ENCODE measurements at regions not wholly inside any gene's neighbourhood (a gene's known extent, or its start where the extent isn't known, plus 50 kb on each side); places are given as distances from the start of the nearest gene placed in this dataset.

DNA sequence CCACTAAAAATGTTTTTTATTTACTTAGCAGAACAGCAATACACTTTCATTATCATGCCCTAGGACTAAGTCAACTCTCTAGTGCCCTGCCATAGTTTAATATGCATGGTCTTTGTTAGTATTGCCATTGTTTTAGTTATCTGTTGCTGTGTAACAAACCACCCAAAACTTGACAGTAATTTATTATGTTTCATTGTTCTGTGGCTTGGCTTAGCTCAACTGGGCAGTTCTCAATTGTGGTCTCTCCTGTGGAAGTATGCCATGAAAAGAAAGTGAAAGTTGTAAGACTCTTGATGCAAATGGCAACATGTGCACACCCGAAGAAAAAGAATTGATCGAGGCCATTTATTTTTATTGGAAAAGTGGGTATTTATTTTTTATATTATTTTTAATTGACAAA, 206.3 kb upstream of the KCTD3 start:
- no peaks in the 10 kb centered on the region for H3K27me3 Mint-ChIP-seq (ENCODE audit: low read depth, unreplicated experiment)
- H3K27ac Mint-ChIP-seq (ENCODE audit: unreplicated experiment), result no peak overlapping the region
- Histone ChIP-seq H3K36me3 (ENCODE audit: insufficient read depth, low read length) (no peaks in the 10 kb centered on the region), H3K9me3 (ENCODE audit: insufficient read depth, low read depth, low read length) (no peaks in the 10 kb centered on the region), H3K4me2 (ENCODE audit: low read length) (no peak overlapping the region), H3K79me2 (ENCODE audit: insufficient read depth, low read length) (no peaks in the 10 kb centered on the region), H2AFZ (ENCODE audit: low read depth, low read length) (no peak overlapping the region), H3K27ac (ENCODE audit: low read depth, low read length) (no peak overlapping the region), H3K4me3 (ENCODE audit: insufficient read depth, low read depth, low read length) (no peak overlapping the region), H4K20me1 (ENCODE audit: insufficient read depth, low read length) (no peaks in the 10 kb centered on the region), H3K27me3 (ENCODE audit: insufficient read depth, low read length) (no peaks in the 10 kb centered on the region), H3K9ac (ENCODE audit: low read length) (no peak overlapping the region), H3K4me1 (ENCODE audit: insufficient read depth, low read length) (no peaks in the 10 kb centered on the region)
- TF ChIP-seq, protein P1, sequence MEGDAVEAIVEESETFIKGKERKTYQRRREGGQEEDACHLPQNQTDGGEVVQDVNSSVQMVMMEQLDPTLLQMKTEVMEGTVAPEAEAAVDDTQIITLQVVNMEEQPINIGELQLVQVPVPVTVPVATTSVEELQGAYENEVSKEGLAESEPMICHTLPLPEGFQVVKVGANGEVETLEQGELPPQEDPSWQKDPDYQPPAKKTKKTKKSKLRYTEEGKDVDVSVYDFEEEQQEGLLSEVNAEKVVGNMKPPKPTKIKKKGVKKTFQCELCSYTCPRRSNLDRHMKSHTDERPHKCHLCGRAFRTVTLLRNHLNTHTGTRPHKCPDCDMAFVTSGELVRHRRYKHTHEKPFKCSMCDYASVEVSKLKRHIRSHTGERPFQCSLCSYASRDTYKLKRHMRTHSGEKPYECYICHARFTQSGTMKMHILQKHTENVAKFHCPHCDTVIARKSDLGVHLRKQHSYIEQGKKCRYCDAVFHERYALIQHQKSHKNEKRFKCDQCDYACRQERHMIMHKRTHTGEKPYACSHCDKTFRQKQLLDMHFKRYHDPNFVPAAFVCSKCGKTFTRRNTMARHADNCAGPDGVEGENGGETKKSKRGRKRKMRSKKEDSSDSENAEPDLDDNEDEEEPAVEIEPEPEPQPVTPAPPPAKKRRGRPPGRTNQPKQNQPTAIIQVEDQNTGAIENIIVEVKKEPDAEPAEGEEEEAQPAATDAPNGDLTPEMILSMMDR (IDR thresholded peaks at IDR 0.05; ENCODE audit: insufficient read depth, low read depth, low read length), result no peak
- TF ChIP-seq EZH2 (IDR thresholded peaks at IDR 0.05; ENCODE audit: insufficient read depth, low read length), result no peak
- peaks cover 2% of the 10 kb centered on the region for H3K9me3 Mint-ChIP-seq (ENCODE audit: unreplicated experiment)
- H3K36me3 Mint-ChIP-seq (ENCODE audit: low read depth, unreplicated experiment), result no peaks in the 10 kb centered on the region
- H3K4me3 Mint-ChIP-seq (ENCODE audit: unreplicated experiment), result no peak overlapping the region
- H3K4me1 Mint-ChIP-seq (ENCODE audit: low read depth, unreplicated experiment), result no peaks in the 10 kb centered on the region
- FAIRE-seq, result no peak
- peak; percentile 51 for DNase-seq (ENCODE audit: low read depth)

DNA sequence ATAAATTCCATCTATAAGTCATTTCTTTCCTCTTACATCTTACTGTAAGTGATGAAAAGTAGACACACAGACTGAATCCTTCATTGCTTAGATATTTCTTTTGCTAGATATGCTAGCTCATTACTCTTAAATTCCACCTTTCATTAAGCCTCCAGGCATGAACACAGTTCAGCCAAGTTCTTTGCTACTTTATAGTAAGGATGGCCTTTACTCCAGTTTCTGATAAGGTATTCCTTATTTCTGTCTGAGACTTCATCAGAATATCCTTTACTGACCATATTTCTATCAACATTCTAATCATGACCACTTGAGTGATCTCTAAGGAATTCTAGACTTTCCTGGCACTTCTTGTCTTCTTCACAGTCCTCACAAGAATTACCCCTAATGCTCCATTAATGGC, 191.7 kb upstream of the KCTD3 start:
- Mint-ChIP-seq H3K36me3 (ENCODE audit: low read depth, unreplicated experiment) (no peaks in the 10 kb centered on the region), H3K4me3 (ENCODE audit: unreplicated experiment) (no peak overlapping the region), H3K9me3 (ENCODE audit: unreplicated experiment) (no peaks in the 10 kb centered on the region), H3K27ac (ENCODE audit: unreplicated experiment) (no peak overlapping the region), H3K27me3 (ENCODE audit: low read depth, unreplicated experiment) (peaks cover 7% of the 10 kb centered on the region), H3K4me1 (ENCODE audit: low read depth, unreplicated experiment) (no peaks in the 10 kb centered on the region)
- Histone ChIP-seq H3K9me3 (ENCODE audit: insufficient read depth, low read depth, low read length) (no peaks in the 10 kb centered on the region), H3K36me3 (ENCODE audit: insufficient read depth, low read length) (no peaks in the 10 kb centered on the region), H3K4me1 (ENCODE audit: insufficient read depth, low read length) (no peaks in the 10 kb centered on the region), H3K4me2 (ENCODE audit: low read length) (no peak overlapping the region), H2AFZ (ENCODE audit: low read depth, low read length) (no peak overlapping the region), H3K27ac (ENCODE audit: low read depth, low read length) (no peak overlapping the region), H3K9ac (ENCODE audit: low read length) (no peak overlapping the region), H3K79me2 (ENCODE audit: insufficient read depth, low read length) (no peaks in the 10 kb centered on the region), H4K20me1 (ENCODE audit: insufficient read depth, low read length) (no peaks in the 10 kb centered on the region), H3K27me3 (ENCODE audit: insufficient read depth, low read length) (no peaks in the 10 kb centered on the region), H3K4me3 (ENCODE audit: insufficient read depth, low read depth, low read length) (no peak overlapping the region)
- FAIRE-seq (no peak), DNase-seq (ENCODE audit: low read depth) (peak; percentile 69)
- no peak for TF ChIP-seq EZH2 (IDR thresholded peaks at IDR 0.05; ENCODE audit: insufficient read depth, low read length)
- TF ChIP-seq, protein P1 (IDR thresholded peaks at IDR 0.05; ENCODE audit: insufficient read depth, low read depth, low read length), result no peak

DNA sequence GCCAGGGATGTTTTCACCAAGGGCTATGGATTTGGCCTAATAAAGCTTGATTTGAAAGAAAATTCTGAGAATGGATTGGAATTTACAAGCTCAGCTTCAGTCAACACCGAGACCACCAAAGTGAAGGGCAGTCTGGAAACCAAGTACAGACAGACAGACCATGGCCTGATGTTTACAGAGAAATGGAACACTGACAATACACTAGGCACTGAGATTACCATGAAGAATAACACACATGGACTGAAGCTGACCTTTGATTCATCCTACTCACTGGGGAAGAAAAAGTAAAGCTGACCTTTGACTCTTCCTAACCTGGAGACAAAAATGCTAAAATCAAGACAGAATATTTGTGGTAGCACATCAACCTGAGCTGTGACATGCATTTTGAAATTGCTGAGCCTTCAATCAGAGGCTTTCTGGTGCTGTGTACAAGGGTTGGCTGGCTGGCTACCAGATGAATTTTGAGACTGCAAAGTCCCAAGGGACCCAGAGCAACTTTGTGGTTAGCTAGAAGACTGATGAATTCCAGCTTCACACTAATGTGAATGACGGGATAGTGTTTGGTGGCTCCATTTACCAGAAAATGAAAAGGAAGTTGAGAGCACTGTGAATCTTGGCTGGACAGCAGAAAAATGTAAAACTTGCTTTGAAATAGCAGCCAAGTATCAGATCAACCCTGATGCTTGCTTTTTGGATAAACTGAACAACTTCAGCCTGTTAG, 190.4 kb upstream of the KCTD3 start:
- no peaks in the 10 kb centered on the region for H3K9me3 Mint-ChIP-seq (ENCODE audit: unreplicated experiment)
- FAIRE-seq, result no peak
- H3K4me2 ChIP-seq (ENCODE audit: low read length), result no peak overlapping the region
- peaks cover 7% of the 10 kb centered on the region for H3K27me3 Mint-ChIP-seq (ENCODE audit: low read depth, unreplicated experiment)
- peak; percentile 77 for DNase-seq (ENCODE audit: low read depth)
- TF ChIP-seq EZH2 (IDR thresholded peaks at IDR 0.05; ENCODE audit: insufficient read depth, low read length), result no peak
- TF ChIP-seq, protein P1 (IDR thresholded peaks at IDR 0.05; ENCODE audit: insufficient read depth, low read depth, low read length), result no peak
- no peak overlapping the region for H3K27ac Mint-ChIP-seq (ENCODE audit: unreplicated experiment)
- no peaks in the 10 kb centered on the region for H3K9me3 ChIP-seq (ENCODE audit: insufficient read depth, low read depth, low read length)
- no peak overlapping the region for H3K4me3 Mint-ChIP-seq (ENCODE audit: unreplicated experiment)
- H3K27ac ChIP-seq (ENCODE audit: low read depth, low read length), result no peak overlapping the region
- no peaks in the 10 kb centered on the region for H4K20me1 ChIP-seq (ENCODE audit: insufficient read depth, low read length)
- no peaks in the 10 kb centered on the region for H3K36me3 Mint-ChIP-seq (ENCODE audit: low read depth, unreplicated experiment)
- no peak overlapping the region for H2AFZ ChIP-seq (ENCODE audit: low read depth, low read length)
- H3K27me3 ChIP-seq (ENCODE audit: insufficient read depth, low read length), result no peaks in the 10 kb centered on the region
- no peak overlapping the region for H3K9ac ChIP-seq (ENCODE audit: low read length)
- H3K4me1 Mint-ChIP-seq (ENCODE audit: low read depth, unreplicated experiment), result no peaks in the 10 kb centered on the region
- H3K79me2 ChIP-seq (ENCODE audit: insufficient read depth, low read length), result no peaks in the 10 kb centered on the region
- H3K4me3 ChIP-seq (ENCODE audit: insufficient read depth, low read depth, low read length), result no peak overlapping the region
- no peaks in the 10 kb centered on the region for H3K36me3 ChIP-seq (ENCODE audit: insufficient read depth, low read length)
- no peaks in the 10 kb centered on the region for H3K4me1 ChIP-seq (ENCODE audit: insufficient read depth, low read length)

Measured in astrocyte (in vitro differentiated cells and primary cell).